ENCODE measurements at regions not wholly inside any gene's neighbourhood (a gene's known extent, or its start where the extent isn't known, plus 50 kb on each side); places are given as distances from the start of the nearest gene placed in this dataset.

DNA sequence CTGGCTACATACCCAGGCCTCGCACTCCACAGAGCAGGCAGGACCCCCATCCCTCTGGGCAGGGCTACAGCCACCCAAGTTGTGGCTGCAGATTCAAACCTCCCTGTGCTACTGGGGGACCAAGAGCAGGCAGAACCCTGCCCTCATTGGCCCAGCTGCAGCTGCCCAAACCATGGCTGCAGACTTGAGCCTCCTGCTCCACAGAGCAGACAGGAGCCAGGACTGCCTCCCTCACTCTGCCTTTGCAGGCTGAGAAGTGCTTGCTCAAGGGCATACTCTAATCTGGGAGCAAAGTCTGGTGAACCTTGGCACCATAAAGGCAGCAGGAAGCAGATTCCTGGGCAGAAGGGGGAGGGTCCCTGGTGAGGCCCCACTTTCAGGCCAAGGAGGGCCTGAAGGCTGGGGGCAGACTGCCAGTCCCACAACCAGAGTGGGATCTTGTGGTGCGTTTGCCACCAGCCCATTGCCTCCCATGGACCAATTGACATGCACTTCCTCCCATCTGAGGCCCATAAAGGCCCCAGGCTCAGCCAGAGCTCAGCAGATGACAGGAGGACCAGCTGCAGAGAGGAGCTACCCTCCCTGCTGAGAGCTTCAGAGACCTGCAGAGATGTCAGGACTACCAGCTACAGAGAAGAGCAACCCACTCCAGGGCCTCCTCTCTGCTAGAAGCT lies 64.2 kb upstream of the EPHA6 start:
- Histone ChIP-seq H3K36me3 (ENCODE audit: control insufficient read depth, insufficient read depth, low read length) (no peaks in the 10 kb centered on the region), H3K4me3 (ENCODE audit: low read depth, low read length) (no peak overlapping the region), H3K27me3 (ENCODE audit: control insufficient read depth, insufficient read depth, low read length) (no peaks in the 10 kb centered on the region)
- FAIRE-seq = no peak
- DNase-seq (ENCODE audit: low read depth) = no peak
- TF ChIP-seq, protein P1, sequence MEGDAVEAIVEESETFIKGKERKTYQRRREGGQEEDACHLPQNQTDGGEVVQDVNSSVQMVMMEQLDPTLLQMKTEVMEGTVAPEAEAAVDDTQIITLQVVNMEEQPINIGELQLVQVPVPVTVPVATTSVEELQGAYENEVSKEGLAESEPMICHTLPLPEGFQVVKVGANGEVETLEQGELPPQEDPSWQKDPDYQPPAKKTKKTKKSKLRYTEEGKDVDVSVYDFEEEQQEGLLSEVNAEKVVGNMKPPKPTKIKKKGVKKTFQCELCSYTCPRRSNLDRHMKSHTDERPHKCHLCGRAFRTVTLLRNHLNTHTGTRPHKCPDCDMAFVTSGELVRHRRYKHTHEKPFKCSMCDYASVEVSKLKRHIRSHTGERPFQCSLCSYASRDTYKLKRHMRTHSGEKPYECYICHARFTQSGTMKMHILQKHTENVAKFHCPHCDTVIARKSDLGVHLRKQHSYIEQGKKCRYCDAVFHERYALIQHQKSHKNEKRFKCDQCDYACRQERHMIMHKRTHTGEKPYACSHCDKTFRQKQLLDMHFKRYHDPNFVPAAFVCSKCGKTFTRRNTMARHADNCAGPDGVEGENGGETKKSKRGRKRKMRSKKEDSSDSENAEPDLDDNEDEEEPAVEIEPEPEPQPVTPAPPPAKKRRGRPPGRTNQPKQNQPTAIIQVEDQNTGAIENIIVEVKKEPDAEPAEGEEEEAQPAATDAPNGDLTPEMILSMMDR (IDR thresholded peaks at IDR 0.05; ENCODE audit: insufficient read depth, low read length, severe bottlenecking) = no peak

DNA sequence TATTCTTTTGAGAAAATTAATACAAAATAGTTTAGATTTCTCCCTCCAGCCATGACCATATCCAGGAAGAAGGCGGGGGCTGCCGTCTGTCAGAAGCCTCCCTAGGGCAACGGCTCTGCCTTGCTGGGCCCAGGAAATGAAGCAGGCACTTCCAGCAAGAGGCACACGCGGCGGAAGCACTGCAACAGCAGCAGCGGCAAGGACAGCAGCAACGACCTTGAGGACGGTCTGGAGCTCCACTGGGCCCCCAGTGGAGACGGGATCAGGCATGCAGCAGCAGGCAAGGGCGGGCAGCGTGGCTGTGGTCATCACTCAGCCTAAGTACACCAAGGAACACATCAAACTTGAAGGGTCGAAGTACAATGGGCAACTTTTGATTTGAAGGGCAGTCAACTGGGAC lies 61.3 kb upstream of the EPHA6 start:
- no peak for FAIRE-seq
- Histone ChIP-seq H3K4me3 (ENCODE audit: low read depth, low read length) (no peak overlapping the region), H3K36me3 (ENCODE audit: control insufficient read depth, insufficient read depth, low read length) (no peaks in the 10 kb centered on the region), H3K27me3 (ENCODE audit: control insufficient read depth, insufficient read depth, low read length) (no peaks in the 10 kb centered on the region)
- no peak for DNase-seq (ENCODE audit: low read depth)
- TF ChIP-seq, protein P1 (IDR thresholded peaks at IDR 0.05; ENCODE audit: insufficient read depth, low read length, severe bottlenecking) = no peak

DNA sequence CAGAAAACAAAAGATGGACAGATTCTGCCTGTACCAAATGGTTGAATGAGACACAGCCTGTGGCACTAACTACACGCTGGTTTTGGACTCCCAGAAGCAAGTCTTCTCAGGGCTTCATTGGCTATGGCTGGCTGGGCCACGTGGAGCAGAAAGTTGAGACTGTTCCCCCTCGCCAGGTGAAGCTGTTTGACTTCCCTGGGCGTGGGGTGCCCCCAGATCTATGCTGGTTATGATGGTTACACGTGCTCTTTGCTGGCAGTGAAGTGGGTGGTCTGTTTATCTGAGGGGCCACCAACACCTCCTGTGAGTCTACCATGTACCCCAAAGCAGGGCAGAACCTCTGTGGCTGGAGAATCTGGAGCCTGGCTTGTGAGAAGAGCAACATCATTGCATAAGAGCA lies 60.3 kb upstream of the EPHA6 start:
- DNase-seq (ENCODE audit: low read depth) = no peak
- Histone ChIP-seq H3K36me3 (ENCODE audit: control insufficient read depth, insufficient read depth, low read length) (no peaks in the 10 kb centered on the region), H3K27me3 (ENCODE audit: control insufficient read depth, insufficient read depth, low read length) (no peaks in the 10 kb centered on the region), H3K4me3 (ENCODE audit: low read depth, low read length) (no peak overlapping the region)
- TF ChIP-seq, protein P1 (IDR thresholded peaks at IDR 0.05; ENCODE audit: insufficient read depth, low read length, severe bottlenecking) = no peak
- FAIRE-seq = no peak

DNA sequence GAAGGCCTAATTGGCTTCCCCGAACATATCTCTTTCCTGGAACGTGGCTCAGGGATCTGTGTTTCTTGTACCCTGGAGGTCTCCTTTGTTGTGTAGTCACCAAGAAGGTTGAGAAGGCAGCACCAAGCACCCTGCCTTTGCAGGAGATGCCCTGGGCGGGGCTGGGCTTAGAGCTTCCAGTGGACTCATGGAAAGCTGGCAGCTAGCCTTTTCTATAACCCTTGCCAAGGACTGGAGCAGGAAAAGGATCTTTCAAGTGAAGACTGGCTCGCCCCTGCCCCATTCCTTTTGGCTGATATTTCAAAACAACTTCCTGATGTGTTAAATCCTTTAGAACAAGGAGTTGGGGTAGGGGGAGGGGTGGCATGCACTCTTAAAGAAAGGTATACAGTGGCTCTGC lies 58.9 kb upstream of the EPHA6 start:
- Histone ChIP-seq H3K4me3 (ENCODE audit: low read depth, low read length) (no peak overlapping the region), H3K27me3 (ENCODE audit: control insufficient read depth, insufficient read depth, low read length) (no peaks in the 10 kb centered on the region), H3K36me3 (ENCODE audit: control insufficient read depth, insufficient read depth, low read length) (no peaks in the 10 kb centered on the region)
- FAIRE-seq (no peak), DNase-seq (ENCODE audit: low read depth) (peak; percentile 1)
- TF ChIP-seq, protein P1 (IDR thresholded peaks at IDR 0.05; ENCODE audit: insufficient read depth, low read length, severe bottlenecking) = no peak

DNA sequence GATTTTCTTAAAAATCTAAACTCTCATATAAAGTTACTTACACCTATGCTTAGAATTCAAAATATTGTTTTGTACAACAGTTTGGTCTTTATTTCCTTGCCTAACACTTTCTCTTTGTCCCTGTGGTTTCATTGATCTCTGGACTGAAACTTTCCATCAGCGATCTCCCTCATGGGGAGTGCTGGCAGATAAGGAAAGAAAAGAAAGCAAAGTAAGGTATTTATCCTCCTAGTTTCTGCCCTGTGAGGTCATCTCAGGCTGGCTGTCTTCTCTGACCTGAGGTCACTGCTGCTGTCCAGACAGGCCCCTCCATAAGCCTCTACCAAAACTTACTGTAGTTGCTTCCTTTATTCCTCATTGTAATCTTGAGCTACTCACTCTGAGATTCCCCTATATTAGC lies 57.9 kb upstream of the EPHA6 start:
- FAIRE-seq = no peak
- no peak for DNase-seq (ENCODE audit: low read depth)
- Histone ChIP-seq H3K27me3 (ENCODE audit: control insufficient read depth, insufficient read depth, low read length) (no peaks in the 10 kb centered on the region), H3K36me3 (ENCODE audit: control insufficient read depth, insufficient read depth, low read length) (no peaks in the 10 kb centered on the region), H3K4me3 (ENCODE audit: low read depth, low read length) (no peak overlapping the region)
- TF ChIP-seq, protein P1 (IDR thresholded peaks at IDR 0.05; ENCODE audit: insufficient read depth, low read length, severe bottlenecking) = no peak

DNA sequence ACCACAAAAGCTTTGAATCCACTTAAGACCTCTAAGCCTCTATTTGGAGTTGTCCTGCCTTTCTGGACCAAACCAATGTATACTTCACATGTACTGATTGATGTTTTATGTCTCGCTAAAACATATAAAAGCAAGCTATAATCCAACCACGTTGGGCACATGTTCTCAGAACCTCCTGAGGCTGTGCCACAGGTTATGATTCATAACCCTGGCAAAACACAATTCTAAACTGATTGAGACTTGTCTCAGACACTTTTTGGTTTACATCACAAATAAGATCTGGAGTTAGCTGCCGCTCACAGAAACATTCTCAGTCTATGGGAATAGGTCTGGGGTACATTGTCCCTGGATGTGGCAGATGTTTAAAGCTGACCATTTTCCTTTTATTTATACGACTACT lies 53.4 kb upstream of the EPHA6 start:
- Histone ChIP-seq H3K27me3 (ENCODE audit: control insufficient read depth, insufficient read depth, low read length) (no peaks in the 10 kb centered on the region), H3K36me3 (ENCODE audit: control insufficient read depth, insufficient read depth, low read length) (no peaks in the 10 kb centered on the region), H3K4me3 (ENCODE audit: low read depth, low read length) (no peak overlapping the region)
- DNase-seq (ENCODE audit: low read depth) = peak; percentile 16
- no peak for FAIRE-seq
- TF ChIP-seq, protein P1 (IDR thresholded peaks at IDR 0.05; ENCODE audit: insufficient read depth, low read length, severe bottlenecking) = no peak
